Activated CD4-positive, alpha-beta T cell treated with anti-CD3 and anti-CD28 coated beads, Interleukin-2, Interleukin-6, amounts not matched to agents 100 ng/mL and 50 ng/mL, durations not matched to agents 16 hours and 8 hours (primary cell): ENCODE measurements at regions not wholly inside any gene's neighbourhood (a gene's known extent, or its start where the extent isn't known, plus 50 kb on each side); places are given as distances from the start of the nearest gene placed in this dataset.
"Not testable (repeated sequence)": the region's sequence is repeated elsewhere in the genome, so short reads cannot be mapped to it uniquely, and the experiment has no call there.

Experiments used
- DNase-seq: peaks from one replicate; pipeline ENCODE4 v3.0.0-alpha.2; 2020

GRCh38 chr4:123163501-123163900, 233.1 kb upstream of the SPRY1 start:
- DNase-seq: no peak

- DNase-seq: no peak
Measured at GRCh38 chr4:123166023-123166422, 230.6 kb upstream of the SPRY1 start.

- DNase-seq: peak; percentile 6
Measured at GRCh38 chr4:123167931-123168330, 228.7 kb upstream of the SPRY1 start.

- peak; percentile 35 for DNase-seq
Measured at GRCh38 chr4:123168812-123169211, 227.8 kb upstream of the SPRY1 start.

GRCh38 chr4:123170843-123171242, 225.8 kb upstream of the SPRY1 start:
- no peak for DNase-seq

- no peak for DNase-seq
Measured at GRCh38 chr4:123176605-123177004, 220.0 kb upstream of the SPRY1 start.

- DNase-seq: no peak
Measured at GRCh38 chr4:123182289-123182688, 214.3 kb upstream of the SPRY1 start.

- DNase-seq: no peak
Measured at GRCh38 chr4:123183308-123183707, 213.3 kb upstream of the SPRY1 start.

GRCh38 chr4:123183754-123184153, 212.8 kb upstream of the SPRY1 start:
- DNase-seq: not testable (repeated sequence)

GRCh38 chr4:123186731-123187130, 209.9 kb upstream of the SPRY1 start:
- DNase-seq: no peak

- no peak for DNase-seq
Measured at GRCh38 chr4:123190176-123190575, 206.4 kb upstream of the SPRY1 start.

- DNase-seq: no peak
Measured at GRCh38 chr4:123191728-123192127, 204.9 kb upstream of the SPRY1 start.

- no peak for DNase-seq
Measured at GRCh38 chr4:123193802-123194367, 202.7 kb upstream of the SPRY1 start.

GRCh38 chr4:123198706-123199105, 197.9 kb upstream of the SPRY1 start:
- no peak for DNase-seq

- DNase-seq: no peak
Measured at GRCh38 chr4:123200051-123200940, 196.3 kb upstream of the SPRY1 start.

- DNase-seq: no peak
Measured at GRCh38 chr4:123204737-123205136, 191.9 kb upstream of the SPRY1 start.

GRCh38 chr4:123206016-123206415, 190.6 kb upstream of the SPRY1 start:
- DNase-seq: no peak

GRCh38 chr4:123209436-123209835, 187.2 kb upstream of the SPRY1 start:
- no peak for DNase-seq

- DNase-seq: no peak
Measured at GRCh38 chr4:123215536-123215935, 181.1 kb upstream of the SPRY1 start.

- DNase-seq: no peak
Measured at GRCh38 chr4:123216543-123216942, 180.1 kb upstream of the SPRY1 start.

GRCh38 chr4:123216946-123217345, 179.6 kb upstream of the SPRY1 start:
- no peak for DNase-seq

- DNase-seq: no peak
Measured at GRCh38 chr4:123217664-123218063, 178.9 kb upstream of the SPRY1 start.

- DNase-seq: no peak
Measured at GRCh38 chr4:123218981-123219380, 177.6 kb upstream of the SPRY1 start.

GRCh38 chr4:123229286-123229685, 167.3 kb upstream of the SPRY1 start:
- DNase-seq: no peak

GRCh38 chr4:123230061-123230460, 166.5 kb upstream of the SPRY1 start:
- DNase-seq: no peak
